ENCODE measurements at regions not wholly inside any gene's neighbourhood (a gene's known extent, or its start where the extent isn't known, plus 50 kb on each side); places are given as distances from the start of the nearest gene placed in this dataset.

DNA sequence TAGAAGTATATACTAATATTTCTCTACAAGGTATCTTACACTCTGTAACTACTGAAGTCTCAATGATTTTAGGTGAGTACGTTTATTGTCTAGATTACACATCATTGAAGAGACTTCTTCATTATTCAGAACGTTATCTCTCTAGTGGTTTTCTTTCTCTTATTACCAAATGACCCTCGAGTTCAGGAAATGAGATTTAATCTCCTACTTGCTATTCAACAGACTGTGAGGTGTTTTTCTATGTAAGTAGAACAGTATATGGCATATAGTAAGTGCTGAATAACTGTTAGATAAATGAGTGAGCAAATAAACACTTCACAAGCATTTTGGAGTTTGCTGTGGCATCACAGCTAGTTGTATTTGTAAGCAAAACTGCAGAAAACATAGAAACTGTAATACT lies 947.2 kb upstream of the SLC39A10 start:
- TF ChIP-seq EZH2 (IDR thresholded peaks at IDR 0.05; ENCODE audit: borderline replicate concordance, insufficient read depth, low read depth, low read length, poor library complexity, severe bottlenecking), result no peak
- TF ChIP-seq, protein P1, sequence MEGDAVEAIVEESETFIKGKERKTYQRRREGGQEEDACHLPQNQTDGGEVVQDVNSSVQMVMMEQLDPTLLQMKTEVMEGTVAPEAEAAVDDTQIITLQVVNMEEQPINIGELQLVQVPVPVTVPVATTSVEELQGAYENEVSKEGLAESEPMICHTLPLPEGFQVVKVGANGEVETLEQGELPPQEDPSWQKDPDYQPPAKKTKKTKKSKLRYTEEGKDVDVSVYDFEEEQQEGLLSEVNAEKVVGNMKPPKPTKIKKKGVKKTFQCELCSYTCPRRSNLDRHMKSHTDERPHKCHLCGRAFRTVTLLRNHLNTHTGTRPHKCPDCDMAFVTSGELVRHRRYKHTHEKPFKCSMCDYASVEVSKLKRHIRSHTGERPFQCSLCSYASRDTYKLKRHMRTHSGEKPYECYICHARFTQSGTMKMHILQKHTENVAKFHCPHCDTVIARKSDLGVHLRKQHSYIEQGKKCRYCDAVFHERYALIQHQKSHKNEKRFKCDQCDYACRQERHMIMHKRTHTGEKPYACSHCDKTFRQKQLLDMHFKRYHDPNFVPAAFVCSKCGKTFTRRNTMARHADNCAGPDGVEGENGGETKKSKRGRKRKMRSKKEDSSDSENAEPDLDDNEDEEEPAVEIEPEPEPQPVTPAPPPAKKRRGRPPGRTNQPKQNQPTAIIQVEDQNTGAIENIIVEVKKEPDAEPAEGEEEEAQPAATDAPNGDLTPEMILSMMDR (IDR thresholded peaks at IDR 0.05), result no peak

All from B cell (primary cell).